ENCODE measurements at regions not wholly inside any gene's neighbourhood (a gene's known extent, or its start where the extent isn't known, plus 50 kb on each side); places are given as distances from the start of the nearest gene placed in this dataset.
A peak's percentile ranks its signal among the peaks of the same experiment; 100 is the strongest.

- no peaks in the 10 kb centered on the region for H3K4me1 ChIP-seq
- DNase-seq = no peak
- intact Hi-C loops (cut with DNase I; ENCODE audit: low total_unique reads) = no loop called here
These were observed 153.5 kb downstream of the FTCDNL1 start for GRCh38 chr2:199697469-199697868.

DNA sequence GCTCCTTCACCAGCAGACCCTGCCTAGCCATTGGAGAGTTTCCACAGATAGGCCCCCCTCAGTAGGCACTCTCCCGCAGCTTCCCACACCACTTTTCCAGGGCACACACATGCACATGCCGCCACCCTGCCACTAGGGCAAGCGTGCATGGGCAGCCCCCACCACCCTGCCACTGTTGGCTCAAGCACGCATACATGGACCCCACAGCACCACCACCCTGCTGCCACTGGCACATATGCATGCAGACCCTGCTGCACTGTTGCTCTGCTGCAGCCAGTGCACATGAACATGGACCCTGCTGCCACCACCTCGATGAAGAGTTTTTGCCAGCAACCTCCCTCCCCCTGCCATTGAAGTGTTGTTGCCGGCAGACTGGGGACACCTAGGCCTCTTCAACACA lies 154.9 kb downstream of the FTCDNL1 start:
- Histone ChIP-seq H3K4me3 (no peak overlapping the region), H3K9me3 (no peaks in the 10 kb centered on the region), H3K27me3 (peaks cover 0 to 8% (median 0%) of the 10 kb centered on the region in 3 donors), H3K27ac (no peak overlapping the region), H3K4me1 (no peaks in the 10 kb centered on the region), H3K36me3 (no peaks in the 10 kb centered on the region)
- DNase-seq = no peak
- intact Hi-C loops (cut with DNase I; ENCODE audit: low total_unique reads) = no loop called here
- TF ChIP-seq POLR2AphosphoS5 (IDR thresholded peaks at IDR 0.05) (no peak), EP300 (IDR thresholded peaks at IDR 0.05) (no peak)
- WGBS, 5 donors = 86 to 96% (median 92%) methylated on average over 4 to 6 of the region's 6 CpGs

More at GRCh38 chr2:199697469-199697868, 153.5 kb downstream of the FTCDNL1 start:
- H3K4me3 ChIP-seq = no peak overlapping the region
- no peak for TF ChIP-seq POLR2A (IDR thresholded peaks at IDR 0.05)
- TF ChIP-seq POLR2AphosphoS5 (IDR thresholded peaks at IDR 0.05) = no peak
- TF ChIP-seq CTCF (IDR thresholded peaks at IDR 0.05) = no peak
- TF ChIP-seq EP300 (IDR thresholded peaks at IDR 0.05) = no peak
- no peak overlapping the region for H3K27ac ChIP-seq
- peaks cover 0 to 8% (median 0%) of the 10 kb centered on the region in 3 donors for H3K27me3 ChIP-seq
- no peaks in the 10 kb centered on the region for H3K36me3 ChIP-seq
- no peaks in the 10 kb centered on the region for H3K9me3 ChIP-seq

- WGBS, 5 donors = 82 to 93% (median 91%) methylated on average over 1 of the region's 1 CpG
- DNase-seq = no peak
- Histone ChIP-seq H3K4me3 (no peak overlapping the region), H3K27ac (no peak overlapping the region), H3K27me3 (peaks cover 0 to 8% (median 0%) of the 10 kb centered on the region in 3 donors), H3K9me3 (no peaks in the 10 kb centered on the region), H3K4me1 (no peaks in the 10 kb centered on the region), H3K36me3 (no peaks in the 10 kb centered on the region)
- intact Hi-C loops (cut with DNase I; ENCODE audit: low total_unique reads) = no loop called here
- no peak for TF ChIP-seq POLR2AphosphoS5 (IDR thresholded peaks at IDR 0.05)
- TF ChIP-seq CTCF (IDR thresholded peaks at IDR 0.05) = no peak
- TF ChIP-seq EP300 (IDR thresholded peaks at IDR 0.05) = no peak
- no peak for TF ChIP-seq POLR2A (IDR thresholded peaks at IDR 0.05)
These were observed 157.1 kb downstream of the FTCDNL1 start for GRCh38 chr2:199693861-199694260.

- peak; percentile 20 to 42 for DNase-seq
- Histone ChIP-seq H3K4me3 (no peak overlapping the region), H3K27ac (no peak overlapping the region), H3K27me3 (peaks cover 0 to 8% (median 0%) of the 10 kb centered on the region in 3 donors), H3K36me3 (no peaks in the 10 kb centered on the region), H3K4me1 (no peaks in the 10 kb centered on the region), H3K9me3 (no peaks in the 10 kb centered on the region)
- TF ChIP-seq EP300 (IDR thresholded peaks at IDR 0.05) (no peak), POLR2AphosphoS5 (IDR thresholded peaks at IDR 0.05) (no peak), CTCF (IDR thresholded peaks at IDR 0.05) (no peak), POLR2A (IDR thresholded peaks at IDR 0.05) (no peak)
- intact Hi-C loops (cut with DNase I; ENCODE audit: low total_unique reads) = no loop called here
- 70 to 73% (median 72%) methylated on average over 3 of the region's 3 CpGs for WGBS, 5 donors
These were observed 158.5 kb downstream of the FTCDNL1 start for GRCh38 chr2:199692489-199692888.

GRCh38 chr2:199690225-199690624 lies 160.8 kb downstream of the FTCDNL1 start:
- TF ChIP-seq POLR2AphosphoS5 (IDR thresholded peaks at IDR 0.05) (no peak), POLR2A (IDR thresholded peaks at IDR 0.05) (no peak), CTCF (IDR thresholded peaks at IDR 0.05) (no peak), EP300 (IDR thresholded peaks at IDR 0.05) (no peak)
- Histone ChIP-seq H3K27me3 (no peaks in the 10 kb centered on the region), H3K27ac (no peak overlapping the region), H3K4me3 (no peak overlapping the region), H3K4me1 (no peaks in the 10 kb centered on the region), H3K36me3 (no peaks in the 10 kb centered on the region), H3K9me3 (no peaks in the 10 kb centered on the region)
- WGBS, 5 donors = 64 to 79% (median 72%) methylated on average over 3 of the region's 3 CpGs
- no peak for DNase-seq
- intact Hi-C loops (cut with DNase I; ENCODE audit: low total_unique reads) = no loop called here

Data from stomach (tissue), 8 donors.